ENCODE measurements at regions not wholly inside any gene's neighbourhood (a gene's known extent, or its start where the extent isn't known, plus 50 kb on each side); places are given as distances from the start of the nearest gene placed in this dataset.

DNA sequence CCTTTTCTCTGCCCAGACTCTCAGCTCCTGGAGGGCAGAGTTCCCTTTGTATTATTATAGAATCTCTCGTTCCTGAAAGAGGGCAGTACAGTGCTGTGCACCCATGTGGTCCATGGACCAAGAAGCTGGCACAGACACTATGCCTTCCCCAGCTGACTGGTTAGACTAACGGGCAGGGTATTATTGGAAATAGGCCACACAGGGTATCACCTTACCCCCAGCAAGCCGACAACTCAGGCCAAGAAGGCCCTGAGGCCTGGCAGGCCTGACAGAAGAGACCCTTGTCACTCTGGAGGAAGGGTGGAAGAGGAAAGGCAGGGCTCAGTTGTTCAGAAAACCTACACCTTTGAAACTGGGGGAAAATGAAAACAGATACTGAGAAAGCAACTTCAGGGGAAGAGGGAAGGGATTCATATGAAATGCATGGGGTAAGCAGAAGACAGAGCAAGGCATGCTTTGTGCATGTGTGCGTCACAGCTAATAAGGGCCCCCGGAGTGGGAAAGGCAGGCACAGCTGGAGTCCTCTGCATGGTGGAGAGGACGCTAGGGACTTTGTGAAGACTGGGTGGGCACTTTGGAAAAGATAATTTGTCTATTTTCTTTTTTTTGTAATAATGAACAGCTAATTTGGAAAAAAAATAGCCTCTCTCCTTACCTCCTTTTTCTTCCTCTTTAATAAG, 476.8 kb upstream of the CELF4 start:
- TF ChIP-seq EZH2phosphoT487 (conservative IDR thresholded peaks at IDR 0.05; ENCODE audit: low read length), result no peak
- TF ChIP-seq, protein P1, sequence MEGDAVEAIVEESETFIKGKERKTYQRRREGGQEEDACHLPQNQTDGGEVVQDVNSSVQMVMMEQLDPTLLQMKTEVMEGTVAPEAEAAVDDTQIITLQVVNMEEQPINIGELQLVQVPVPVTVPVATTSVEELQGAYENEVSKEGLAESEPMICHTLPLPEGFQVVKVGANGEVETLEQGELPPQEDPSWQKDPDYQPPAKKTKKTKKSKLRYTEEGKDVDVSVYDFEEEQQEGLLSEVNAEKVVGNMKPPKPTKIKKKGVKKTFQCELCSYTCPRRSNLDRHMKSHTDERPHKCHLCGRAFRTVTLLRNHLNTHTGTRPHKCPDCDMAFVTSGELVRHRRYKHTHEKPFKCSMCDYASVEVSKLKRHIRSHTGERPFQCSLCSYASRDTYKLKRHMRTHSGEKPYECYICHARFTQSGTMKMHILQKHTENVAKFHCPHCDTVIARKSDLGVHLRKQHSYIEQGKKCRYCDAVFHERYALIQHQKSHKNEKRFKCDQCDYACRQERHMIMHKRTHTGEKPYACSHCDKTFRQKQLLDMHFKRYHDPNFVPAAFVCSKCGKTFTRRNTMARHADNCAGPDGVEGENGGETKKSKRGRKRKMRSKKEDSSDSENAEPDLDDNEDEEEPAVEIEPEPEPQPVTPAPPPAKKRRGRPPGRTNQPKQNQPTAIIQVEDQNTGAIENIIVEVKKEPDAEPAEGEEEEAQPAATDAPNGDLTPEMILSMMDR (IDR thresholded peaks at IDR 0.05; ENCODE audit: insufficient read depth, low read length, poor library complexity, severe bottlenecking), result no peak
- Histone ChIP-seq H3K9ac (ENCODE audit: low read length) (no peak overlapping the region), H3F3A (ENCODE audit: insufficient read depth) (no peaks in the 10 kb centered on the region), H3K27ac (ENCODE audit: low read depth, low read length) (no peak overlapping the region), H3K9me3 (ENCODE audit: insufficient read depth, low read length) (no peaks in the 10 kb centered on the region), H3K4me2 (ENCODE audit: low read depth, low read length, poor library complexity, severe bottlenecking) (no peak overlapping the region), H2AFZ (ENCODE audit: low read depth, low read length, severe bottlenecking) (no peak overlapping the region), H3K4me3 (ENCODE audit: insufficient read depth, low read length, poor library complexity, severe bottlenecking) (no peak overlapping the region), H3K27me3 (ENCODE audit: low read length) (no peaks in the 10 kb centered on the region), H4K20me1 (ENCODE audit: low read depth, low read length) (no peaks in the 10 kb centered on the region), H3K79me2 (ENCODE audit: insufficient read depth, low read length) (no peaks in the 10 kb centered on the region), H3K9me2 (replicated peaks; ENCODE audit: insufficient read depth, low read length) (no peaks in the 10 kb centered on the region), H3K36me3 (ENCODE audit: low read length) (no peaks in the 10 kb centered on the region)

DNA sequence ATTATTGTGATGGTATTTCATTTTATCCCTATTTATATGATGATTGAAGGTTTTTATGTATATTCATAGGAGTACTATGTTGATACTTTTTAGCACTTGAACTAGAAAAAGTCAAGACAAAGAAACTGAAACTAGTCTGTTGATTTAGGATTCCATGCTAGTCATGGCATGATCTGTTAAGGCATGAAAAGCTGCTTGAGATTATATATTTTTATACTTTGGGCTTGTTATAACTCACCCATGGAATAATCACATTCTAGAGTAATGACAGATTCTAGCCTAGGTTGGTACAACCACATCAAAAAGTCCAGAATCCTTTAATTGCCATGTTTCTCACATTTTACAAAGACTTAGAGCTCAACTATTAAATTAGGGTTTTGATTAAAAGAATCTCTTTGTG, 472.6 kb upstream of the CELF4 start:
- Histone ChIP-seq H3K4me2 (ENCODE audit: low read depth, low read length, poor library complexity, severe bottlenecking) (no peak overlapping the region), H3K9me2 (replicated peaks; ENCODE audit: insufficient read depth, low read length) (no peaks in the 10 kb centered on the region), H4K20me1 (ENCODE audit: low read depth, low read length) (no peaks in the 10 kb centered on the region), H3K36me3 (ENCODE audit: low read length) (no peaks in the 10 kb centered on the region), H3K9ac (ENCODE audit: low read length) (no peak overlapping the region), H3K27ac (ENCODE audit: low read depth, low read length) (no peak overlapping the region), H3K27me3 (ENCODE audit: low read length) (no peaks in the 10 kb centered on the region), H2AFZ (ENCODE audit: low read depth, low read length, severe bottlenecking) (no peak overlapping the region), H3K4me3 (ENCODE audit: insufficient read depth, low read length, poor library complexity, severe bottlenecking) (no peak overlapping the region), H3F3A (ENCODE audit: insufficient read depth) (no peaks in the 10 kb centered on the region), H3K9me3 (ENCODE audit: insufficient read depth, low read length) (no peaks in the 10 kb centered on the region), H3K79me2 (ENCODE audit: insufficient read depth, low read length) (no peaks in the 10 kb centered on the region)
- TF ChIP-seq, protein P1 (IDR thresholded peaks at IDR 0.05; ENCODE audit: insufficient read depth, low read length, poor library complexity, severe bottlenecking), result no peak
- no peak for TF ChIP-seq EZH2phosphoT487 (conservative IDR thresholded peaks at IDR 0.05; ENCODE audit: low read length)

DNA sequence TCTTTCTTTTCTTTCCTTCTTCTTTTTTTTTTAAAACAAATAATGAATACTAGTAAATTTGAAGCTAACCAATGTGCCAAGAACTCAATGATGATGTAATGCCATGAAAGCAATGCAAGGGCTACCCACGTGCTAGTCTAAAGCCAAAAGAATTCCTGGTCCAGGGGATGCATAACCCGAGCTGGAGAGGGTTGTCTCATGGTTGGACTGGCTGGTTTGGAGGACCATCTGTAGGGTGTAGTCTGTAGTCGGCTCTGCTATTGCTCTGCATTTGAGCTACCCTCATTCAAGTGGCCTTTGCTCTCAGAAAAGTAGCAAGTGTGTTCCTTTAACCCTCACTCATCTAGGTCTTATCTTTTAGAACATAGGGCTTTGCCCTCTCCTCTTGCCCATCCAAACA, 469.6 kb upstream of the CELF4 start:
- H3K4me2 ChIP-seq (ENCODE audit: low read depth, low read length, poor library complexity, severe bottlenecking), result no peak overlapping the region
- TF ChIP-seq EZH2phosphoT487 (conservative IDR thresholded peaks at IDR 0.05; ENCODE audit: low read length), result no peak
- TF ChIP-seq, protein P1 (IDR thresholded peaks at IDR 0.05; ENCODE audit: insufficient read depth, low read length, poor library complexity, severe bottlenecking), result no peak
- no peaks in the 10 kb centered on the region for H3K79me2 ChIP-seq (ENCODE audit: insufficient read depth, low read length)
- no peaks in the 10 kb centered on the region for H3K9me2 ChIP-seq (replicated peaks; ENCODE audit: insufficient read depth, low read length)
- no peaks in the 10 kb centered on the region for H3K9me3 ChIP-seq (ENCODE audit: insufficient read depth, low read length)
- no peak overlapping the region for H3K9ac ChIP-seq (ENCODE audit: low read length)
- no peaks in the 10 kb centered on the region for H3F3A ChIP-seq (ENCODE audit: insufficient read depth)
- no peaks in the 10 kb centered on the region for H3K36me3 ChIP-seq (ENCODE audit: low read length)
- H2AFZ ChIP-seq (ENCODE audit: low read depth, low read length, severe bottlenecking), result no peak overlapping the region
- H3K4me3 ChIP-seq (ENCODE audit: insufficient read depth, low read length, poor library complexity, severe bottlenecking), result no peak overlapping the region
- H4K20me1 ChIP-seq (ENCODE audit: low read depth, low read length), result no peaks in the 10 kb centered on the region
- H3K27ac ChIP-seq (ENCODE audit: low read depth, low read length), result no peak overlapping the region
- no peaks in the 10 kb centered on the region for H3K27me3 ChIP-seq (ENCODE audit: low read length)

All from SU-DHL-6 (cell line).